HG03135 (cell line): ENCODE measurements at regions not wholly inside any gene's neighbourhood (a gene's known extent, or its start where the extent isn't known, plus 50 kb on each side); places are given as distances from the start of the nearest gene placed in this dataset.

ENCODE experiments used
- ATAC-seq: cut with Tn5 transposase; IDR thresholded peaks from one replicate; pipeline ENCODE4 v1.9.1; 2021; ENCODE audit warnings: mild to moderate bottlenecking, moderate library complexity; ENCODE audit not compliant: unreplicated experiment

- ATAC-seq: no peak
Measured at GRCh38 chr9:105828171-105828570, 133.8 kb downstream of the TMEM38B start.

- ATAC-seq: no peak
Measured at GRCh38 chr9:105828596-105829213, 134.4 kb downstream of the TMEM38B start.

- ATAC-seq: no peak
Measured at GRCh38 chr9:105830461-105830860, 136.1 kb downstream of the TMEM38B start.

- no peak for ATAC-seq
Measured at GRCh38 chr9:105832096-105832710, 137.9 kb downstream of the TMEM38B start.

DNA sequence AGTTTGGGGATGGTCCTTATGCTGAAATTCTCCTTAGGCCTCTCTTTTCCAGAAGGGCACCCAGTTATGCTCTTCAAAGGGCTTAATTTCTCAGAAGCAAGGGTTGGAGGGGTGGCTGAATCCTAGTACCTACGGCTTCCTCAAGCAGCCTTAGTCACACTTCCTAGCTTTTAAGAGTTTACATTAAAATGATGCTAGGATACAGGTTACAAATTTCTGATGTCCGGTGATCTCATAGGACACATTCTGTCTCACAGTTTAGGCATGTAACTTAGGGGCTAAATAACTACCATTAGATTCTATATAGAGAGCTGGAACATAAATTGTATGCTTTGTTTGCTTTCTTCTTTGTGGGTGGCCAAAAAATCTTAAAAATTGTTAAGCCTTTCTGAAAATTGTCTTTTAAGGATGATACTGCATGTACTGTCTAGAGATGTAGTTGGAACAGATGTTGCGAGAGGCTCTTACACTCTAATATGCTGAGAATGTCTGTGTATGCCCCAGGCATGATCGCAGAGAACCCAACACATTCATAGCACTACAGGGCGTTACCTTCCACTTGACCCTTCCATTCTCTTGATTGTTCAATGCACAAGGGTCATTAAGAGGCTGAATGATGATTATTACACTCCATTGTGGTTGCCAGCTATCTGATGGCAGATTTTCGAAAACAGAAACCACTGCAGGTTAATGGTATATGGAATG is 139.1 kb downstream of the TMEM38B start:
- no peak for ATAC-seq

GRCh38 chr9:105834404-105834803 is 140.1 kb downstream of the TMEM38B start:
- no peak for ATAC-seq

DNA sequence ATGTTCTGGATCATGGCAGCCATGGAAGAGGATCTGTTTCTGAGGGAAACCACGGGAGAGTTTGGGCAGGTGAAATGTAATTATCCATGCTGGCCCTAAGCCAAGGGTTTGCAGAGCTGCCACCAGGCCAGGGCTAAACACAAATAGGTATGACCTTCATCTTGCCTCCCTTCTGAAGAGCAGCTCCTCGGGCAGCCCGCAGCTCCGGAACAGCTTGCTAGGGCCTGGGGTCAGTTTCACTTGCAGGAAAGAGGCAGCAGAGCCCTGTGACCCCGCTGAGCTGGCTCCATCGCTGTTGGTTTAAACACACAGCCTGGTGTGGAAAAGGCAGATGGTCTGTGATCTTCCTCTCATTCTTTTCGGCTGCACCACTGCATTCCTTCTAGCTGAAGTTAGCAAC is 141.4 kb downstream of the TMEM38B start:
- no peak for ATAC-seq

- ATAC-seq: no peak
Measured at GRCh38 chr9:105836936-105837660, 142.8 kb downstream of the TMEM38B start.

- no peak for ATAC-seq
Measured at GRCh38 chr9:105841562-105841961, 147.2 kb downstream of the TMEM38B start.

- ATAC-seq: no peak
Measured at GRCh38 chr9:105842023-105842644, 147.8 kb downstream of the TMEM38B start.

DNA sequence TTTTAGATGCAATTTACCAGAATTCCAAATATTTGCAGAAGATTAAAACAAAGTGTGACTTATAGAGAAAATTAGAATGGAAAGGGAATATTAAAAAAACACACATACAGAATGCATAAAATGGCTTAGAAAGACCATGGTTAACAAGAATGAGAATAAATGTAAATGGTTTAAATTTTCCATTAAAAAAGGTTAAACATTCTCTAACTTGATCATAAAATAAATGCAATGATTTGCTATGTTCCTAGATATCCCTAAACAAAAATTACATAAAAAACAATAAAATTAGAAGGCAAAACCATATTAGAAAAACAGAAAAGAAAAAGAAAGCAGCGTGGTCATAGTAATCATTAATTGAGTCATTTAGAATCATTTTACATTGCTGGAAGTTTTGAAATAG is 152.5 kb downstream of the TMEM38B start:
- no peak for ATAC-seq

GRCh38 chr9:105850852-105851500 is 156.6 kb downstream of the TMEM38B start:
- ATAC-seq: no peak

- ATAC-seq: no peak
Measured at GRCh38 chr9:105854026-105854782, 159.9 kb downstream of the TMEM38B start.

GRCh38 chr9:105854783-105855724 is 160.7 kb downstream of the TMEM38B start:
- ATAC-seq: no peak

DNA sequence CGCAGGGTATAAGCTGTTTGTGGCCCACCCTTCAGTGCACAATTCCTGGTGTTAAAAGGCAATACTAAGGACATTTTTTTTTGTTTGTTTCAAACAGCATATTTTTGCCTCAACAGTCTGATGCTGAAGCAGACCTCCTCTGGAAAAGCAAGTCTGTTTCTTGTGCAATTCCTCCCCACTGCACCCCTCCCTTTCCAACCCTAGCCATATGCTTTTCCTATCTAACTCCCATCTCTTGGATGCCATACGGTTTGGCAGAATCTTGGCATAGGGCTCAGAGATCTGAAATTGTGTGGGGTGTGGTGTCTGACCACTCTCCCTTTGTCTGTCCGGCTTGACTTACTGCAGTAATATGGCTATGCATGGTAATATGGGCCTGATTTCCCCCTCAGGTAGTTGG is 161.6 kb downstream of the TMEM38B start:
- ATAC-seq: no peak

DNA sequence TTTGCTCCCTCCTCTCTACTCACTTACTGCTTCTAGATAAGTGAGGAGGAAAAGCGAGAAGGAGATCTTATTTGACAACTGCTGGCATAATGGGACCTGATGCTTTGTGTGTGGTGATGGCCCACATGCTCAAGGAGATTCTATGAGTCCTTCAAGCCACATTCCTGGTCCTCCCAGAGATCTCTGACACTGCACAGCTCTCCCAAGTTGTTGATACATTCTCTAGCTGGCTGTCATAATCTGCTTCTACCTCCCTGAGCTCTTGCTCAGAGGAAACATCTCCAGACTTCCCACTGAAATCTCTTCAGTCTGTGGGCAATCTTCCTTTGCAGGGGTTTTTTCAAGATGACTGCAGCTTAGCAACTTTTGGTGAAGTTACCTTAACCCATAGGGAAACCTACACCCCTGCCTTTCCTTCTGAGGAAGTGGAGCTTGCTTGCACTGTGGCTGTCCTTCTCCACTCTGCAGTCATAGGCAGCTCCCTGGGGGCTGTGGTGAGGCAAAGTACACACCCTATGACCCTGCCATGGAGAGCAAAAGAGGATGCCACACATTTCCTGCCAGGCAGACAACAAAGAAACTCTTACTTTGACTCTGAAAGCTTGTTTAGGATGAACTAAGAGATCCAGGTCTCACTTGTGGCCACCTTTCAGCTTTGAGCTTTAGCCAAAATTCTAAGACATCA is 163.8 kb downstream of the TMEM38B start:
- ATAC-seq: no peak

- ATAC-seq: no peak
Measured at GRCh38 chr9:105858877-105859276, 164.5 kb downstream of the TMEM38B start.

GRCh38 chr9:105859428-105860091 is 165.2 kb downstream of the TMEM38B start:
- ATAC-seq: no peak
